MM.1S (cell line): ENCODE measurements at regions not wholly inside any gene's neighbourhood (a gene's known extent, or its start where the extent isn't known, plus 50 kb on each side); places are given as distances from the start of the nearest gene placed in this dataset.

ENCODE experiments used
- DNase-seq: peaks from one replicate; pipeline ENCODE4 v3.0.0-alpha.2; 2015
- H2AFZ ChIP-seq: fragments of 300-600 bp; sonication (generic); 2 replicates; pipeline ENCODE4 v1.6.0; 2016; ENCODE audit warnings: antibody characterized with exemption, low read length
- H3F3A ChIP-seq: fragments of 300-600 bp; sonication (generic); 2 replicates; pipeline ENCODE4 v1.6.1; 2016; ENCODE audit warnings: mild to moderate bottlenecking, antibody characterized with exemption, low read length, moderate library complexity, mixed read lengths; ENCODE audit not compliant: insufficient read depth
- H3K27ac ChIP-seq: fragments of 300-600 bp; sonication (generic); 2 replicates; pipeline ENCODE4 v1.5.1; 2016; ENCODE audit warnings: mild to moderate bottlenecking, low read length
- H3K27me3 ChIP-seq: fragments of 300-600 bp; sonication (generic); replicated peaks from 2 replicates; pipeline ENCODE4 v1.6.0; 2016; ENCODE audit warnings: low read length; ENCODE audit not compliant: insufficient read depth
- H3K36me3 ChIP-seq: fragments of 300-600 bp; sonication (generic); replicated peaks from 2 replicates; pipeline ENCODE4 v1.6.1; 2016; ENCODE audit warnings: mild to moderate bottlenecking, low read length, mixed read lengths; ENCODE audit not compliant: insufficient read depth
- H3K4me1 ChIP-seq: fragments of 300-600 bp; sonication (generic); 2 replicates; pipeline ENCODE4 v1.6.1; 2016; ENCODE audit warnings: low read length, mixed read lengths
- H3K4me2 ChIP-seq: fragments of 300-600 bp; sonication (generic); 2 replicates; pipeline ENCODE4 v1.6.0; 2016; ENCODE audit warnings: low read depth, low read length
- H3K4me3 ChIP-seq: fragments of 300-600 bp; sonication (generic); 2 replicates; pipeline ENCODE4 v1.5.1; 2016; ENCODE audit warnings: low read length, mixed read lengths
- H3K79me2 ChIP-seq: fragments of 300-600 bp; sonication (generic); 2 replicates; pipeline ENCODE4 v1.6.1; 2016; ENCODE audit warnings: mixed run types, low read length, mixed read lengths
- H3K9ac ChIP-seq: fragments of 300-600 bp; sonication (generic); 2 replicates; pipeline ENCODE4 v1.6.1; 2016; ENCODE audit warnings: low read length, mixed read lengths
- H3K9me2 ChIP-seq: fragments of 300-600 bp; sonication (generic); replicated peaks from 2 replicates; pipeline ENCODE4 v1.6.1; 2016; ENCODE audit warnings: mild to moderate bottlenecking, low read length, mixed read lengths; ENCODE audit not compliant: insufficient read depth
- H3K9me3 ChIP-seq: fragments of 300-600 bp; sonication (generic); replicated peaks from 2 replicates; pipeline ENCODE4 v1.6.1; 2016; ENCODE audit warnings: mild to moderate bottlenecking, low read length, mixed read lengths; ENCODE audit not compliant: insufficient read depth
- H4K20me1 ChIP-seq: fragments of 300-600 bp; sonication (generic); 2 replicates; pipeline ENCODE4 v1.6.1; 2016; ENCODE audit warnings: mild to moderate bottlenecking, low read length, moderate library complexity, mixed read lengths; ENCODE audit not compliant: insufficient read depth
- EZH2 ChIP-seq: fragments of 300-600 bp; sonication (generic); optimal IDR thresholded peaks from 2 replicates; pipeline ENCODE3; 2017; ENCODE audit warnings: low read depth, mild to moderate bottlenecking, antibody characterized with exemption, low read length, mixed read lengths
- EZH2phosphoT487 ChIP-seq: fragments of 300-600 bp; sonication (generic); IDR thresholded peaks from 2 replicates; pipeline ENCODE4 v1.6.1; 2018; ENCODE audit warnings: antibody characterized with exemption, low read length
- TF ChIP-seq, protein P1 (sequence below): fragments of 300-600 bp; sonication (generic); IDR thresholded peaks from 2 replicates; pipeline ENCODE4 v1.5.1; 2016; ENCODE audit warnings: antibody characterized with exemption, low read length, mixed read lengths

DNA sequence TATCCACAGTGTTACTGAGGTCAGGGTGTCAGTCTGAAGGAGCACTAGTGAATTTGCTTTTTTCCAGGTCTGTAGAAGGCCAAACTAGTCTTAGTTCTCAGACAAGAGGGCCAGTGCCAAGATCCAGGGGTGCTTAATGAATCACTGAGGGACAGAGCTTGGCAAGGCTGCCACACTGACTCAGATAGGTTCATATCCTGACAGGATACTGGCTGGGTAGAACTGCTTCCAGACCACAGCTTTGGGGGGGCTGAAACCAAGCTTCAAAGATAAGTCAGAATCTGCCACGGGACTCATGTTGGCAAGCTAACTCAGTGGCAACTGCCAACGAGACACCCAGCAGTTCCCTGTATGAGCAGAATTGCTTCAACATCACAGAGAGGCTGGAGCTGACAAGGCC, 1125.4 kb downstream of the EFNA5 start:
- Histone ChIP-seq H3K36me3 (no peaks in the 10 kb centered on the region), H3K79me2 (no peaks in the 10 kb centered on the region), H3F3A (no peaks in the 10 kb centered on the region), H3K9ac (no peak overlapping the region), H3K4me2 (no peak overlapping the region), H2AFZ (no peak overlapping the region), H3K27ac (no peak overlapping the region), H3K9me2 (0 out of 2 replicates have a peak, but pooled peaks cover 3% of the 10 kb centered on the region), H3K4me1 (no peaks in the 10 kb centered on the region), H4K20me1 (no peaks in the 10 kb centered on the region), H3K4me3 (no peak overlapping the region), H3K27me3 (no peaks in the 10 kb centered on the region), H3K9me3 (no peaks in the 10 kb centered on the region)
- TF ChIP-seq, protein P1, sequence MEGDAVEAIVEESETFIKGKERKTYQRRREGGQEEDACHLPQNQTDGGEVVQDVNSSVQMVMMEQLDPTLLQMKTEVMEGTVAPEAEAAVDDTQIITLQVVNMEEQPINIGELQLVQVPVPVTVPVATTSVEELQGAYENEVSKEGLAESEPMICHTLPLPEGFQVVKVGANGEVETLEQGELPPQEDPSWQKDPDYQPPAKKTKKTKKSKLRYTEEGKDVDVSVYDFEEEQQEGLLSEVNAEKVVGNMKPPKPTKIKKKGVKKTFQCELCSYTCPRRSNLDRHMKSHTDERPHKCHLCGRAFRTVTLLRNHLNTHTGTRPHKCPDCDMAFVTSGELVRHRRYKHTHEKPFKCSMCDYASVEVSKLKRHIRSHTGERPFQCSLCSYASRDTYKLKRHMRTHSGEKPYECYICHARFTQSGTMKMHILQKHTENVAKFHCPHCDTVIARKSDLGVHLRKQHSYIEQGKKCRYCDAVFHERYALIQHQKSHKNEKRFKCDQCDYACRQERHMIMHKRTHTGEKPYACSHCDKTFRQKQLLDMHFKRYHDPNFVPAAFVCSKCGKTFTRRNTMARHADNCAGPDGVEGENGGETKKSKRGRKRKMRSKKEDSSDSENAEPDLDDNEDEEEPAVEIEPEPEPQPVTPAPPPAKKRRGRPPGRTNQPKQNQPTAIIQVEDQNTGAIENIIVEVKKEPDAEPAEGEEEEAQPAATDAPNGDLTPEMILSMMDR, result no peak
- TF ChIP-seq EZH2, result no peak
- no peak for TF ChIP-seq EZH2phosphoT487
- DNase-seq, result no peak

DNA sequence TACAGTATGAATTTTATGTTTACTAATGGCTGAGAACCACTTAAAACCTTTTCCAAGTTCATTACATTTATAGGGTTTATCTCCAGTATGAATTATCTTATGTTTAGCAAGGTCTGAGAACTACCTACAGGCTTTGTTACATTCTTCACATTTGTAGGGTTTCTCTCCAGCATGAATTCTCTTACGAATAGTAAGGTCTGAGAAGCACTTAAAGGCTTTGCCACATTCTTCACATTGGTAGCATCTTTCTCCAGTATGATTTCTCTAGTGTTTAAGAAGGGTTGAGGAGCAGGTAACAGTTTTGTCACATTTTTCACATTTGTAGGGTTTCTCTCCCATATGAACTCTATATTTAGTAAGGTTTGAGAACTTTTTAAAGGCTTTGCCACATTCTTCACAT, 1127.4 kb downstream of the EFNA5 start:
- no peak for DNase-seq
- Histone ChIP-seq H3K9me2 (0 out of 2 replicates have a peak, but pooled peaks cover 3% of the 10 kb centered on the region), H3K4me3 (no peak overlapping the region), H3K4me2 (no peak overlapping the region), H3K4me1 (no peaks in the 10 kb centered on the region), H3K9ac (no peak overlapping the region), H3F3A (no peaks in the 10 kb centered on the region), H3K9me3 (no peaks in the 10 kb centered on the region), H3K27ac (no peak overlapping the region), H3K27me3 (no peaks in the 10 kb centered on the region), H3K36me3 (no peaks in the 10 kb centered on the region), H2AFZ (no peak overlapping the region), H4K20me1 (no peaks in the 10 kb centered on the region), H3K79me2 (no peaks in the 10 kb centered on the region)
- TF ChIP-seq, protein P1, result no peak
- no peak for TF ChIP-seq EZH2phosphoT487
- TF ChIP-seq EZH2, result no peak

DNA sequence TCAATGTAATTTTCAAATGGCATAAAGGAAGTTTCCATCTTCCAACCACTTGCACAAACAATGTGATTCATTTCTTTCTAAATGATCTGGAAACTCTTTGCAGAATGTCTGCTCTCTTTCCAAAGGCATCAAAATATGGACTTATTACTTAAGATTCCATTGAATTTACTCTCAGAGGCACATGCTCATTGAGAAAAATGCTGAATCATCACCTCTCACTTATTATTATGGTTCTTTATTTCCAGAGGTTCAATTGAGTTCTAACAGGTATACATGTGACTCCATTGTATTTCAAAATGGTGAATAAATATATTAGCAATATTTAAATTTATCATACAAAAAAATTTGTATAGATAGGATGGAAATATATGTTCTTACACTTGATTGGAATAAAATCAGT, 1140.6 kb downstream of the EFNA5 start:
- Histone ChIP-seq H3K4me1 (no peaks in the 10 kb centered on the region), H3K9ac (no peak overlapping the region), H4K20me1 (no peaks in the 10 kb centered on the region), H3K79me2 (no peaks in the 10 kb centered on the region), H3K9me2 (no peaks in the 10 kb centered on the region), H3K9me3 (no peaks in the 10 kb centered on the region), H3K27ac (no peak overlapping the region), H3K4me3 (no peak overlapping the region), H3K36me3 (no peaks in the 10 kb centered on the region), H3K4me2 (no peak overlapping the region), H3K27me3 (no peaks in the 10 kb centered on the region), H3F3A (no peaks in the 10 kb centered on the region), H2AFZ (no peak overlapping the region)
- DNase-seq, result no peak
- TF ChIP-seq EZH2 (no peak), EZH2phosphoT487 (no peak)
- TF ChIP-seq, protein P1, result no peak
